K562 (cell line): ENCODE measurements at regions not wholly inside any gene's neighbourhood (a gene's known extent, or its start where the extent isn't known, plus 50 kb on each side); places are given as distances from the start of the nearest gene placed in this dataset.

Experiments used
- ATAC-seq: fragments of 200-7000 bp; cut with Tn5 transposase; 3 replicates; pipeline ENCODE4 v1.9.1; 2020; ENCODE audit warnings: moderate library complexity
- BruUV-seq: library from RNA; stranded (reverse); fragments of 400-500 nt; replicated peaks from 2 replicates; lab custom pipeline; 2021; lab: Mats Ljungman, UMichigan
- CTCF ChIA-PET: fragments of 300-600 bp; formaldehyde crosslinking; extraction: SDS; loops from one replicate; lab custom pipeline; 2021; ENCODE audit warnings: low intra/inter-chr PET ratio; lab: Yijun Ruan, JAX
- POLR2A ChIA-PET: fragments of 300-600, 350-650 bp; sonication (Branson Sonifier 250); formaldehyde crosslinking; extraction: SDS; loops from one replicate; lab custom pipeline; 2021; ENCODE audit warnings: antibody characterized with exemption, inconsistent platforms; lab: Yijun Ruan, JAX
- DNase-seq, 4 experiments: peaks; one replicate each; pipeline versions ENCODE4 v3.0.0 to v3.0.0-alpha.2; 2011 to 2018; ENCODE audit warnings: low spot score in 3 of 4, mixed read lengths in 3 of 4; ENCODE audit errors: extremely low read depth in 1 of 4
- FAIRE-seq: peaks from 2 replicates; lab custom pipeline; 2011; peaks lifted over from hg19 to GRCh38; lab: Jason Lieb, UNC
- H2AFZ ChIP-seq: 2 replicates; pipeline ENCODE4 v1.6.0; 2011; ENCODE audit warnings: low read depth, low read length, control low read depth, inconsistent platforms
- H3K27ac ChIP-seq: fragments of 200-600 bp; 3 replicates; pipeline ENCODE4 v1.8.0; 2011; ENCODE audit warnings: low read depth, mild to moderate bottlenecking, control low read depth, inconsistent platforms, low read length, moderate library complexity, mixed read lengths; ENCODE audit errors: extremely low read depth
- H3K27me3 ChIP-seq, 2 experiments: fragments of 300-600 bp in 1 of 2; 2 replicates in 1 of 2; 3 replicates in 1 of 2; pipeline versions ENCODE4 v1.6.0 to v1.8.0; 2011; ENCODE audit warnings: inconsistent platforms in 2 of 2, low read length in 2 of 2, mild to moderate bottlenecking in 1 of 2, mixed read lengths in 1 of 2, moderate library complexity in 1 of 2; ENCODE audit not compliant: control insufficient read depth in 2 of 2, insufficient read depth in 2 of 2
- H3K36me3 ChIP-seq: fragments of 300-600 bp; 3 replicates; pipeline ENCODE4 v1.8.0; 2011; ENCODE audit warnings: mild to moderate bottlenecking, low read length, inconsistent platforms; ENCODE audit not compliant: control insufficient read depth, insufficient read depth
- H3K4me1 ChIP-seq, 2 experiments: fragments of 200-600 bp in 1 of 2; replicated peaks in 1 of 2; 2 replicates in 1 of 2; 3 replicates in 1 of 2; pipeline versions ENCODE4 v1.5.1 to v1.8.0; 2011; ENCODE audit warnings: inconsistent platforms in 2 of 2, low read length in 2 of 2, mild to moderate bottlenecking in 1 of 2, mixed read lengths in 1 of 2, moderate library complexity in 1 of 2; ENCODE audit not compliant: control insufficient read depth in 2 of 2, insufficient read depth in 2 of 2
- H3K4me2 ChIP-seq: 2 replicates; pipeline ENCODE4 v1.6.1; 2011; ENCODE audit warnings: low read length, control low read depth, inconsistent platforms, mixed read lengths; ENCODE audit not compliant: insufficient read depth
- H3K4me3 ChIP-seq: fragments of 200-600 bp; sonication (generic), shearing (Covaris generic); 2 replicates; pipeline ENCODE4 v1.5.1; 2016; ENCODE audit warnings: control low read depth, inconsistent platforms
- H3K79me2 ChIP-seq: fragments of 200-600 bp; 3 replicates; pipeline ENCODE4 v1.8.0; 2011; ENCODE audit warnings: low read length, inconsistent platforms; ENCODE audit not compliant: control insufficient read depth, insufficient read depth
- H3K9ac ChIP-seq, 2 experiments: 2 replicates each; pipeline versions ENCODE4 v1.6.0 to v1.6.1; 2011; ENCODE audit warnings: low read depth in 2 of 2, low read length in 2 of 2, control low read depth in 1 of 2, inconsistent platforms in 1 of 2, mild to moderate bottlenecking in 1 of 2, mixed read lengths in 1 of 2; ENCODE audit not compliant: insufficient read depth in 1 of 2
- H3K9me1 ChIP-seq: one replicate; pipeline ENCODE4 v1.6.0; 2011; ENCODE audit warnings: inconsistent platforms, mild to moderate bottlenecking, low read length, moderate library complexity; ENCODE audit not compliant: control insufficient read depth, insufficient read depth
- H3K9me3 ChIP-seq: replicated peaks from 2 replicates; pipeline ENCODE4 v1.5.1; 2011; ENCODE audit warnings: low read depth, low read length, inconsistent platforms; ENCODE audit not compliant: control insufficient read depth, insufficient read depth
- H4K20me1 ChIP-seq: replicated peaks from 2 replicates; pipeline ENCODE4 v1.6.1; 2011; ENCODE audit warnings: low read length, inconsistent platforms, mixed read lengths; ENCODE audit not compliant: control insufficient read depth, insufficient read depth
- BCOR ChIP-seq: fragments of 450-650 bp; IDR thresholded peaks from 2 replicates; pipeline ENCODE4 v1.6.1; 2016
- CBX2 ChIP-seq: fragments of 200-600 bp; sonication (generic); IDR thresholded peaks from one replicate; pipeline ENCODE4 v1.6.1; 2012; ENCODE audit warnings: mild to moderate bottlenecking, low read length, inconsistent platforms; ENCODE audit not compliant: insufficient read depth, poor library complexity, severe bottlenecking
- CSDE1 ChIP-seq, 2 experiments: fragments of 450-650 bp; IDR thresholded peaks; 2 replicates each; pipeline ENCODE4 v1.6.1; 2016; ENCODE audit warnings: mild to moderate bottlenecking in 1 of 2
- HMGN3 ChIP-seq: IDR thresholded peaks from 2 replicates; pipeline ENCODE4 v1.6.1; 2011; ENCODE audit warnings: borderline replicate concordance, low read depth, mild to moderate bottlenecking, mixed read lengths, low read length; ENCODE audit not compliant: insufficient read length; ENCODE audit errors: extremely low read depth
- MAFG ChIP-seq: fragments of 450-650 bp; conservative IDR thresholded peaks from 2 replicates; pipeline ENCODE4 v1.6.1; 2016; ENCODE audit warnings: missing genetic modification characterization, missing compliant biosample characterization
- NCOR1 ChIP-seq: fragments of 450-650 bp; IDR thresholded peaks from 2 replicates; pipeline ENCODE4 v1.6.1; 2016; ENCODE audit warnings: mild to moderate bottlenecking, moderate library complexity
- RBBP5 ChIP-seq: fragments of 200-600 bp; sonication (generic); IDR thresholded peaks from 2 replicates; pipeline ENCODE4 v1.6.1; 2012; ENCODE audit warnings: borderline replicate concordance, mild to moderate bottlenecking, low read length, control low read depth, inconsistent platforms; ENCODE audit not compliant: insufficient read depth, poor library complexity, severe bottlenecking
- RFX5 ChIP-seq: IDR thresholded peaks from 2 replicates; pipeline ENCODE4 v1.6.1; 2011; ENCODE audit warnings: low read depth, mild to moderate bottlenecking, improper control_type of control experiment, low read length
- SP2 ChIP-seq: IDR thresholded peaks from 2 replicates; pipeline ENCODE4 v1.6.1; 2011; ENCODE audit warnings: mild to moderate bottlenecking, low read depth, low read length, moderate library complexity; ENCODE audit not compliant: poor library complexity, severe bottlenecking; ENCODE audit errors: extremely low read depth
- ZFPM2 ChIP-seq: fragments of 250-450 bp; sonication (Bioruptor Pico); IDR thresholded peaks from 2 replicates; pipeline ENCODE4 v1.5.1; 2022; ENCODE audit warnings: mild to moderate bottlenecking
- ZNF644 ChIP-seq: fragments of 200-800 bp; sonication (Bioruptor generic); IDR thresholded peaks from 2 replicates; pipeline ENCODE4 v1.6.1; 2016; ENCODE audit warnings: low read depth, missing genetic modification characterization, missing compliant biosample characterization
- WGBS: fragments of 100-300 bp; shearing (Covaris generic); methylation state at CpG from one replicate; pipeline ENCODE4 v1.1.6; 2016; ENCODE audit warnings: low coverage, mixed read lengths; ENCODE audit not compliant: insufficient coverage; ENCODE audit errors: missing lambda C conversion rate; 5-methylcytosine and 5-hydroxymethylcytosine counted together
- in situ Hi-C: fragments of 300-500 bp; cut with MboI; formaldehyde crosslinking; loops from 4 replicates; pipeline ENCODE4 v1.15.0; 2018; ENCODE audit warnings: inconsistent platforms, mixed read lengths
- intact Hi-C: fragments of 100-400 bp; cut with micrococcal nuclease; formaldehyde crosslinking; loops from 2 replicates; pipeline ENCODE4 v1.14.2; 2022
- TF ChIP-seq, protein P1 (sequence below): fragments of 250-450 bp; sonication (Bioruptor Pico); IDR thresholded peaks from 2 replicates; pipeline ENCODE4 v1.5.0; 2021; ENCODE audit warnings: mild to moderate bottlenecking, moderate library complexity

DNA sequence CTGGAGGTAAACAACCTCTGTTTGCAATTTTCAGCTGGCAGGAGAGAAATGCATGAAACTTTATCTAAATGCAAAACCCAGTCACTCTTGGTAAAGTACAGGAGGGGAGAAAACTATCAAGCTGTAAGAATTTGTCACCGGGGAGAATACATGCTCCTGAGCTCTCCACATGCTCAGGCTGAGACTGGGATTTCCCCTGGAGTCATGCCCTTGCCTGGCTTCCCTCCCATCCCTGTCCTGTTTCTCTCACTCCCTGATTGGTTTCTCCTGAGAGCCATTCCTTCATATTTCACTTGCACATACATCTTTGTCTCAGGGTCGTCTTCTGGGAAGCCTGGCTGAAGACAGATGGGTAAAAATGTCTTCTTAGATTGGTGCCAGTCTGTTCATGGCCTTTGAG, 52.9 kb upstream of the SPATS2L start (continued):
- TF ChIP-seq NCOR1 (no peak), RBBP5 (no peak)

DNA sequence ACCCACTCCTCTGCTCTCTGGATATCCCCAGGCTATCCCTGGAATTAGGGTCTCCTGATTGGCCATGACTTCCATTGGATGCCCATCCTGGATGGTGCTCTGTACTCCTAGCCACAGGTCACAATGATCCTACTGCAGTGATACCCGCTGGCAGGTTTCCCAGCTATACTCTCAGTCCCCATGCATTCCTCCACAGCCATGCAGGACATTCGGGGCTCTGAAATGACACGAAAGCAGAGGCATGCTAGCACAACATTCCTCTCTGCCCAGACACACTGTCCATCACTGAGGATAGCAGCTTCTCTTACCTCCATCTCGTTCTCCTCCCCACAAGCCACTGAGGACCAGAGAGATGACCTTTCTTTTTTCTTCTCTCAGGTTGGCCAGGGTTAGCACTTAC, 51.7 kb upstream of the SPATS2L start:
- Histone ChIP-seq H3K27me3 (peaks cover 0 to 30% of the 10 kb centered on the region in 2 experiments; a peak in 2 of 5 replicates), H3K36me3 (no peaks in the 10 kb centered on the region), H3K79me2 (no peaks in the 10 kb centered on the region), H3K4me1 (no peaks in the 10 kb centered on the region), H4K20me1 (no peaks in the 10 kb centered on the region), H3K4me2 (no peak overlapping the region), H3K9ac (no peak overlapping the region), H3K9me1 (no peaks in the 10 kb centered on the region), H3K9me3 (no peaks in the 10 kb centered on the region), H2AFZ (no peak overlapping the region), H3K27ac (no peak overlapping the region), H3K4me3 (no peak overlapping the region)
- POLR2A ChIA-PET = interaction anchor here (1.2 kb wide), 1 partner anchor 12 kb away, joined by 3 read pairs; no protein-coding TSS in a partner anchor
- no TSS peak for BruUV-seq
- DNase-seq = no peak
- 0% methylated on average over 4 of the region's 4 CpGs for WGBS
- TF ChIP-seq CBX2 = no peak
- CTCF ChIA-PET = no interaction called here
- intact Hi-C loops (no loop called here), in situ Hi-C loops (no loop called here)
- no peak for ATAC-seq
- no peak for FAIRE-seq

DNA sequence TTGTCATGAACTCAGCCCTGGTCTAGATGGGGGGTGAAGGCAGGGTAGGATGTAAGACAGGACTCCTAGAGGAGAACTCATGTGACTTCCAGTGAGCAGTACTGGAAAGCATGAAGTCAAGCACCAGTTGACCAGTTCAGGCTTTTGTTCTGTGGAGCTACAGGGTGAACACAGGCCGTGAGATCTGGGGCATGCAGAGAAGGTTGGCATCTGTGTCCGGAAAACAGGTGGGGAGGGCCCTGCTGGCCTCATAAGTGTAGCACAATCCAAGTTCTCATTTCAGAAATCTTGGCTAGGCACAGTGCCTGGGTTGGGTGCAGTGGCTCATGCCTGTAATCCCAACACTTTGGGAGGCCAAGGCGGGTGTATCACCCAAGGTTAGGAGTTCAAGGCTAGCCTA, 50.9 kb upstream of the SPATS2L start:
- Histone ChIP-seq H3K4me3 (no peak overlapping the region), H3K9me1 (no peaks in the 10 kb centered on the region), H3K36me3 (no peaks in the 10 kb centered on the region), H3K79me2 (no peaks in the 10 kb centered on the region), H3K27ac (no peak overlapping the region), H3K9me3 (no peaks in the 10 kb centered on the region), H3K4me1 (no peaks in the 10 kb centered on the region), H4K20me1 (no peaks in the 10 kb centered on the region), H3K9ac (no peak overlapping the region), H3K27me3 (peaks cover 2 to 30% of the 10 kb centered on the region in 2 experiments; a peak in 2 of 5 replicates), H2AFZ (no peak overlapping the region), H3K4me2 (no peak overlapping the region)
- WGBS = 0% methylated on average over 2 of the region's 3 CpGs
- ChIA-PET POLR2A (no interaction called here), CTCF (no interaction called here)
- intact Hi-C loops = no loop called here
- BruUV-seq = no TSS peak
- in situ Hi-C loops = no loop called here
- no peak for FAIRE-seq
- no peak for DNase-seq
- no peak for ATAC-seq
- TF ChIP-seq HMGN3 = no peak
- no peak for TF ChIP-seq RFX5
- no peak for TF ChIP-seq MAFG (tag)
- no peak for TF ChIP-seq CSDE1 (IDR thresholded peaks at IDR 0.05)
- no peak for TF ChIP-seq ZNF644
- TF ChIP-seq ZFPM2 (CRISPR knock-in tag) = no peak
- TF ChIP-seq, protein P1, sequence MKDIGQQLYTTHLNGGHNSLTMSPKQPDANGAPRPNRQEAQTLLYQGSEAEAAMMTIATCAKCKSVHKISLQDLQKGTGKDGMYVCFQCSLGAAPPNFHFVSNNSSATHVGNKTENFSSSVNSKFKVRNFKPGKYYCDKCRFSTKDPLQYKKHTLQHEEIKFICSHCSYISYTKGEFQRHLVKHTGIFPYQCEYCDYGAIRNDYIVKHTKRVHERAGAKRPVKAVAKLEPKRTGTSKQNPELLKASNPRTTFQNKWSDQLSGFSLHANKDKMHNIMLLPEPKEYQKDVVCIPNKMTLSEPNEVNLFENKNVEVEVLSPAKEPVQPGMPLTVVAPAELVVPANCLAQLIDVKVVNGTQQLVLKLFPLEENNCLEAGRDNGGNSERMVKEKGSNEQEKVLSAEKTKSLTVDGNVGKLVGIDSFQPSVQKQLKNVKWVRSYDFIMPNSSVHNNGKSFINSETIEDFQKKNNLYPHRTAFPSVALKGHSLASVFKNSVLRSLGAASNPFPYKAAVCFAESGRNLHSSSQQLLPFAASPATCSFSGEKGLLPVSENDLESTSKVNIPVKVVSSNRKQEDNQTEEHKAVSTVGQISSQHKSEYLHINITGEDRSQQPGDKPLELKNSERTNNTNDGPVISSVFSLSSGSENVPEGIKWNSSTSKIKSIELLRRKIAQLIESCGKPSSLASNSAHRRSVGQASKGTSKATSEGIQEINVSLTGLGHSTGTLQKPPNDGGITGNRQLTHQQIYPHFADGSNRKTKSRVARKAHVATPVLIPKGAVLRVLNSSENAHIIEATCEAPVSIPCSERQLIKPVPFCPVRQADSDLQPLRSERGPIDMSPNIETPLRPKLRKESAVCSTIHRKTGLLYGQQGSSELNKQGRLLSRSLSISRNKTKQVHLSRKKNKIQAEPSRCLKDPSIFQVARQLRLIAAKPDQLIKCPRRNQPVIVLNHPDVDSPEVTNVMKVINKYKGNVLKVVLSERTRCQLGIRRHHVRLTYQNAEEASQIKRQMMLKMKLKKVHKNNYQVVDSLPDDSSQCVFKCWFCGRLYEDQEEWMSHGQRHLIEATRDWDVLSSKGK (CRISPR knock-in tag) = no peak
- TF ChIP-seq SP2 = no peak
- TF ChIP-seq BCOR = no peak
